GM21723 (cell line): ENCODE measurements at regions not wholly inside any gene's neighbourhood (a gene's known extent, or its start where the extent isn't known, plus 50 kb on each side); places are given as distances from the start of the nearest gene placed in this dataset.
"Not testable (repeated sequence)": the region's sequence is repeated elsewhere in the genome, so short reads cannot be mapped to it uniquely, and the experiment has no call there.

Experiments used
- ATAC-seq: cut with Tn5 transposase; IDR thresholded peaks from one replicate; pipeline ENCODE4 v1.9.1; 2021; ENCODE audit warnings: mild to moderate bottlenecking, moderate library complexity; ENCODE audit not compliant: unreplicated experiment

DNA sequence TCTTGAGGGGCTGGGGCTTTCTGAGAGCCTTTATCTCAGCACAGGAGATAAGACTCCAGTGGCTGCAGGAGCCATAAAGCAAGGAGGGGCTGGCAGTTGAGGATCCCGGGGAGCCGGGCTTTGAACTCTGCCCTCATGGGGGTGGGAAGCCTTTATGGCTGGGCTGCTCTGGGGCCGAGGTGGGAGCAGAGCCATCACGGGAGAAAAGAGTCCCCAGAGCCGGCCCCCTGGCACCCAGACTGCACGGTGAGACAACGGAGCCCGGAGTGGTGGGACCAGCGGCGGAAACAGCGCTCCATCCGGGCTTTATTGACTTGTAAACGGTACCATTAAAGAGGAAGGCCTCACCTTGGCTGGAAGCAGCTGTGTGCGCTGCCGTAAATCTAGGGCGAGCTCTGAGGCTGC is 162.6 kb downstream of the MYCN start:
- ATAC-seq: no peak

- no peak for ATAC-seq
Observed at GRCh38 chr2:16102358-16102975, 162.1 kb downstream of the MYCN start.

DNA sequence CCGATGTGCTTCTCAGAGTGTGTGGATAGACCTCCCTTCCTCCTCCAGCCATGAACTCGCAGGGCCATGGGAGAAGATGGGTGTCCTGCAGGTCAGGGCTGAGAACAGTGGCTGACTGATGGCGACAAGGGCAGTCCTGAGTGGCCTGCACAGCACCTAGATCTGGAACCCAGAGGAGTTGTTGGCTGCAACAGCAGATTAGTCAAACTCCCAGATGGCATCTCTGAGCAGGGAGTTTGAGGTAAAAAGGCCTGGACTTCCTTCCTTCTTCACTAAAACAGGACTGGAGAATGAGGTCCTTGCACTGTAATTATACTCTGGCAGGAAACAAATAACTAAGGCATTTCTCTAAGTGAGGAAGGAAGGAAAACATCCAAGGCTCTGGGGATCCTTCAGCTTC is 160.8 kb downstream of the MYCN start:
- ATAC-seq: no peak

DNA sequence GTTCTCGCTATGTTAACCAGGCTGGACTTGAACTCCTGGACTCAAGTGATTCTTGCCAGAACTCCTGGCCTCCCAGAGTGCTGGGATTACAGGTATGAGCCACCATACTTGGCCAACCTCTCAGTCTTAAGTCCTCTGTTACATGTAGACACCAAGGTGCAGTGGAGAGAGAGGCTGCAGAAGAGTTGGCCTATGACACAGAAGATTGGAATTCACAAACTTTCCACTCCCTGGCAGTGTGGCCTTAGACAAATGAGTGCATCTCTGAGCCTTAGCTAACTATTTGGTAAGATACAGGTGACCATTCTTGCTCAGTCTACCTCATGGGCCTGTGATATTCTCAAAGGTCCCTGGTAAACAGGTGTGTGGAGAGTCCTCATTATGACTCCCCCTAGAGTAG is 159.7 kb downstream of the MYCN start:
- ATAC-seq: no peak

GRCh38 chr2:16099326-16099725 is 159.0 kb downstream of the MYCN start:
- no peak for ATAC-seq

- no peak for ATAC-seq
Observed at GRCh38 chr2:16096962-16097361, 156.6 kb downstream of the MYCN start.

GRCh38 chr2:16095483-16095882 is 155.1 kb downstream of the MYCN start:
- ATAC-seq: not testable (repeated sequence)

DNA sequence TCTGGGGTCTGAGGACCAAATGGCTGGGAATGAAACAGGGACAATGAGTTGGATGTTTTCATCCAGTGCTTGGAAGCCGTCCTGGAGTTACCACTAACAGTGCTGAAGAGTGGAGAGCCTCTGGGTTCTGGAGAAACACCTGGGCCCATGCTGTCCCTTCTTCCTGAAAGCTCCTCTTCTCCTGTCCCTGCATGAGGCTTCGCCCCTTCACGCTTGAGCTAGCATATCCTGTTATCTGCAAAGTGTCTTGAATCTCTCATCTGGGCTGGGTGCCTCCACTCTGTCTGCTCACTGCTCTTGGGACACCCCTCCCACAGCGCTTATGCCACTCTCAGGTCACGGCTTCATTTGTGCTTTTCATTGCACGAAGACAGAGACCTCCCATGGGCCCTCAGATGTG is 154.5 kb downstream of the MYCN start:
- no peak for ATAC-seq

DNA sequence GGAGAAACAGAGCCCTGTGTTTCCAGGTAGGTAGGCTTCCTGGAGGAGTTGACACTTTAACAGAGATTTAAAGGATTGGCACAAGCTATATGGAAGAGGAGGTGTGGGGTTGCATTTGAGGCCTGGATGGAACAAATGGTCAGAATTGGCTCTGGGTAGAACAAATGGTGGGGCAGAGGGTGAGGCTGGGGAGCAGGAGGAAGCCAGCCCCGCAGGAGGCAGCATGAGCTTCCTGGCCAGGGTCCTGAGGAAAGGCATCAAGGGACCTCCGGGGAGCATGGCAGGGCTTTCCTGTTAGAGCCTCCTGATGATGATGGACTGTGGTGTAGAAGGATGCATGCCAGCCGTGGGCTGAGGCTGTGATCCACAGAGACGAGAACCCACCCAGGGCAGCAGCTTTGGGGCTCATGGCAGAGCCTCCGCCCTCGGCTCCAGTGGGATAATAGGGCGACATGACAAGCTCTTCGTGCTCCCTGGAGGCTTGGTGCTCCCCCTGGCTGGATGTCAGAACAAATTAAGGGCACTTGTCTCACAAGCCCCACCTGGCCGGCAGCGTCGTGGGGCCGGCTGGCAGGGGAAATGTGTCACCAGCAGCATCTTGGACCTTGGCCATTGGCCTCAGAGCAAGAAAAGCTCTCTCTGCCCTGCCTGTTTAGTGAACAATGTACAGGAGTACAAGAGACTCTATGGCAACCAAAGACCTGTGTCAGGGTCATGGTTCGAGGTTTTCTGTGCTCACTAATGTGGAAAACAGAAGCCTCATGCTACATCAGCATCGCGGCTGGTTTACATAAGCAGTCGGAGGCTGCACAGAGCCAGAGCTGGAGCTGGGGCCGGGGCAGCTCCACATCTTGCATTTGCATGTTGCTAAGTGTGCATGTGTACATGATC is 153.5 kb downstream of the MYCN start:
- no peak for ATAC-seq

GRCh38 chr2:16092861-16093638 is 152.7 kb downstream of the MYCN start:
- ATAC-seq: no peak

DNA sequence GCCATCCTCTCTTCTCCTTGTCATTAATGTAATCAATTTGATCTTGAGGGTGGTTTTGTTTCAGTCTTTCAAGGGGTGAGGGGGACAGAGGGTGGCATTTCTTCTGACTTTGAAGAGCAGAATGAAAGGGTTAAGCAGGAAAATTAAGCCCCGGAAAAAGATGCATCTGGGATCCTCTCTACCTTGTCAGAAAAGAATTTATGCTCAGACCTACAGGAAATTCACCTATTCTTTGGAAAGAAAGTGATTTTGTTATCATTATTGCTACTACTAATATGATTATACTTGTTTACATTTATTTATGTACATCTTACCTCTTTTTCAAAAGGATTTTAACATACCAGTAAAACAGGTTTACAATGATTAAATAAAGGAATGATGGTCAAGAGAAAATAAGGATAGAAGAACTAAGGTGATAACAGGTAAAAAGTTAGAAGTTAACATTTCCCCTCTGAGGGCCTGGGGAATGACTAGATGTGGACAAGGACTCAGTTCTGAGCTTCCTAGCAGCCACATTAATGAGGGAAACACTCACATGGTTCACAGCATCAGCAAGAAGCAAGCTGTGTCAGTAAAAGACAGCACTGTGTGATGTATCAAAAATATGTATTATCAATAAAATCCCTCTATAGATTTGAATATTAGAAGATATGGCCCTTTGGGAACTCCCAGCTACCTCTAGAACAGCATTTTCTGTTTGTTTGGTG is 151.4 kb downstream of the MYCN start:
- no peak for ATAC-seq

DNA sequence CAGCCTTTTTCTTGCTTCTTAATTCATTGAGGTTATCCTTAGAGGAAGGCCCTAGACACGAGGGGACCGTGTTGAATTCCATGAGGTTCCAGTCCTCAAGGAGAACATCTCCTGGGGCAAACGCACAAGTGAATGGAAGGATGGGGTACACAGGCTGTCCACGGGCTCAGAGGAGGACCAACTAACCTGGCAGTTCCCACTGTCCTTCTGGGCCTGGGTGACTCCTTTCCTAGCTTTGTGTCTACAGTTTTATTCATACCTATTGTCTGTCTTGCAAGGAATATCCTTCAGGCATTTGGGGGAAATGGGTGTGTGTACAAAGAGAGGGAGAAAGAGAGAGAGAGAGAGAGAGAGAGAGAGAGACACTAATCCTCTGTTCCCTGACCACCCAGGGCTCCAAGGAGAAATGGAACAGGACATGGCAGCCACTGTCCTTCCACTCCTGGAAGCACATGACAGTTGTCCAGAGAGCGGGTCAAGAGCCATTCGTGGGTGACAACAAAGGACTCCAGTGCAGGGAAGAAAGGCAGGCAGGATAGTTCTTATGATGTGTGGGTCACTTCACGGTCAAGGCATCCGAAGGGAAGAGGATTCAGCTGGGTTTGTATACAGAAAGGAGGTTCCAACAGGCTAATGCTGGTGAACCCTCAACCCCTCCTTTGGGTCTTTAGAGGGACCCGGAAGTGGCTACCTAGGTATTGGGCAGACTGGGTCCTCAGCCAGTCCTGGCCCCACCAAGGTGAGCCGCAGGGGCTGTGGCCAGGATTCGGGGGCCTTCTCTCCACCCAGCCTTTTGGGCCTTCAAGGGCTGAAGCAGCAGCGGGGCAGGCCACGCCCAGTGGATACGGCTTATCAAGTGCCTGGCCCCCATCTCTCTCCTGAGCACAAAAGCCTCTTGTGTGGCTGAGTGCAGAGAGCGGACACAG is 150.6 kb downstream of the MYCN start:
- no peak for ATAC-seq

- ATAC-seq: not testable (repeated sequence)
Observed at GRCh38 chr2:16089491-16089890, 149.1 kb downstream of the MYCN start.

GRCh38 chr2:16088802-16089112 is 148.4 kb downstream of the MYCN start:
- ATAC-seq: no peak

GRCh38 chr2:16088035-16088801 is 147.9 kb downstream of the MYCN start:
- ATAC-seq: no peak

DNA sequence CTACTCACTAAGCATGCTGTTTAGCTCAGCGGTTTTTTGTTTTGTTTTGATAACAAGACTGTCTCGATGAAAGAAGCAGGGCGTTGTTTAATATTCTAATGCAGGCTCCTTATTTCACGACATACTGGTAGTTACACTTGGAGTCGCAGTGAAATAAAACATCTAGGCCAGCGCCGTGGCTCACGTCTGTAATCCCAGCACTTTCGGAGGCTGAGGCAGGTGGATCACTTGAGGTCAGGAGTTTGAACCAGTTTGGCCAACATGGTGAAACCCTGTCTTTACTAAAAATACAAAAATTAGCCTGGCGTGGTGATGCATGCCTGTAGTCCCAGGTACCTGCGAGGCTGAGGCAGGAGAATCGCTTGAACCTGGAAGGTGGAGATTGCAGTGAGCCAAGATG is 145.8 kb downstream of the MYCN start:
- ATAC-seq: not testable (repeated sequence)

DNA sequence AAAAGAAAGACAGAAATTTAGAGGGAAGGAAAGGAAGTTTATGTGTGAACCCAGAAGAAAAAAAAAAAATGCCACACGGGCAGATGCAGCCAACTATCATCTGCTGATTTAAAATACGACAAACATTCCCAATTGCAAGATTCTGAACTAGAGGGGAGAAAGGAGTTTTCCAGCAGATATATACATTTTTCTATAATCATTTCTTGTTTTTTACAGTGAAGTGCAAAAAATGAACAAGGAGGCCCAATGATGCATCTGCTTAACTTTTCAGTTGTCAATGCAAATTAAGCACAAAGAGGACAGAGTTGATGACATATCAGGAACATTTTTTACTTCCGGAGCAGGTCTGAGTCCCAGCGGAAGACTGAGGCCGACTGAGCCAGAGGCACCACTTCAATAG is 144.7 kb downstream of the MYCN start:
- no peak for ATAC-seq

DNA sequence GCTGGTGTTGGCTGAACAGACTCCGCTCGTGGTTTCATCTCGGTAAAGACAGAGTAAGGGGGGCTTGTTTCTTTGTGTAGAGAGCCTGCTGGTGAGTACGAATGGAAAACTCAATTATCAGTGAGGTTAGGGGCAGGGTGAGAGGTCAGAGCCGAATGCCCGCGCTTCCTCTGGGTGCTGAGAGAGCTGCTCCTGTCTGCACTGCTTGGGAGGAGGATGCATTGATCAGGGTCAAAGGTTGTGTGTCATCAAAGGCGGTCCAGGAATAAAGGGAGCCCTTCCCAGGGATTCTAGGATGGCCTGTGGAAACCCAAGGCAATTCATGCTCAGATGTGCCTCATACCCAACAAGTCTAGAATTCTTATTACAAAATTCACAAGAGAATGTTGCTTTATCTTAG is 143.9 kb downstream of the MYCN start:
- no peak for ATAC-seq

DNA sequence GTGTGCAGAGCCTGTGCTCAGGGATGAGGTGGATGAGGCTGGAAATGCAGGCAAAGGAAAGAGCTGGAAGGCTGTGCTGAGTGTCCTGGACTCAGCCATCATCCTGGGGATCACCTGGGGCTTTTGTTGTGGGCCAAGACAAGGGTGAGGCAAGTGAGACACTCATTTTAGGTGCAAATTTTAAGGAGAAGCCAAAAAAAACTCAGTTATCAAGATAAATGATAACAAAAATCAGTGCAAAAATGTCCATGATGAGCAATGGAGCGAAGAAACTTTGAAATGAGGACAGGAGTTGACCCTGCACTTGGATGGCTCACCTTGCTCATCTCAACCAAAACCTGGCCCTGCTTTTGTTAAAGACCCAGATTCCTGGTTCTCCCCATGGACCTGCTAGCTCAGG is 141.9 kb downstream of the MYCN start:
- no peak for ATAC-seq
